Transverse colon (tissue), 4 donors: ENCODE measurements at regions not wholly inside any gene's neighbourhood (a gene's known extent, or its start where the extent isn't known, plus 50 kb on each side); places are given as distances from the start of the nearest gene placed in this dataset.

Experiments used
- DNase-seq: peaks from one replicate; pipeline ENCODE4 v3.0.0-alpha.2; 2019
- H3K27ac ChIP-seq, 4 donors: fragments of 200-600 bp; sonication (generic); 2 replicates each; pipeline ENCODE4 v1.5.1; 2016 to 2018; ENCODE audit warnings: inconsistent platforms in 4 of 4
- H3K27me3 ChIP-seq: fragments of 200-600 bp; sonication (generic); 2 replicates; pipeline ENCODE4 v1.5.1; 2017; ENCODE audit warnings: inconsistent platforms
- H3K36me3 ChIP-seq, 4 donors: fragments of 200-600 bp; sonication (generic); 2 replicates each; pipeline ENCODE4 v1.5.1; 2017 to 2019; ENCODE audit warnings: inconsistent platforms in 4 of 4
- H3K4me1 ChIP-seq, 4 donors: fragments of 200-600 bp; sonication (generic); 2 replicates each; pipeline ENCODE4 v1.5.1; 2017 to 2020; ENCODE audit warnings: inconsistent platforms in 4 of 4
- H3K4me3 ChIP-seq, 4 donors: fragments of 200-600 bp; sonication (generic); 1 replicate in 1 of 4; 2 replicates in 3 of 4; pipeline versions ENCODE4 v1.5.1 to v1.6.1; 2017 to 2019; ENCODE audit warnings: inconsistent platforms in 4 of 4
- H3K9me3 ChIP-seq, 2 donors: fragments of 200-600 bp; sonication (generic); 2 replicates each; pipeline ENCODE4 v1.5.1; 2017 to 2019; ENCODE audit warnings: inconsistent platforms in 2 of 2
- CTCF ChIP-seq, 5 experiments: fragments of 200-600 bp in 3 of 5; fragments of 450-650 bp in 2 of 5; sonication (generic) in 3 of 5; IDR thresholded peaks; 1 replicate in 2 of 5; 2 replicates in 3 of 5; pipeline ENCODE4 v1.5.1; 2016 to 2017; ENCODE audit warnings: antibody characterized with exemption in 5 of 5, inconsistent platforms in 3 of 5, mild to moderate bottlenecking in 2 of 5, moderate library complexity in 1 of 5
- EP300 ChIP-seq: sonication (generic); formaldehyde crosslinking; IDR thresholded peaks from one replicate; pipeline ENCODE4 v1.6.1; 2017; ENCODE audit warnings: antibody characterized with exemption, low read depth
- POLR2A ChIP-seq: fragments of 450-650 bp; IDR thresholded peaks from one replicate; pipeline ENCODE4 v1.6.1; 2016; ENCODE audit warnings: antibody characterized with exemption, mild to moderate bottlenecking, moderate library complexity
- POLR2AphosphoS5 ChIP-seq, 3 donors: sonication (generic); formaldehyde crosslinking; IDR thresholded peaks; one replicate each; pipeline ENCODE4 v1.6.1; 2016; ENCODE audit warnings: antibody characterized with exemption in 3 of 3
- WGBS, 2 donors: methylation state at CpG; one replicate each; pipeline ENCODE4 v1.1.5; 2018; ENCODE audit warnings: low coverage in 1 of 2; 5-methylcytosine and 5-hydroxymethylcytosine counted together
- in situ Hi-C, 4 donors: fragments of 200-750 bp; cut with MboI; loops; one replicate each; pipeline versions ENCODE4 v1.15.0 to v1.15.1; 2017; ENCODE audit warnings: low sequenced_read_pairs in 3 of 4, low pct_ligation_motif_present in 1 of 4, low pct_unique_long_range_greater_than_20kb in 1 of 4
- intact Hi-C: fragments of 100-400 bp; cut with DNase I; formaldehyde crosslinking; loops from one replicate; pipeline ENCODE4 v1.15.1; 2023; ENCODE audit warnings: low total_unique reads

GRCh38 chr2:33763671-33764310 lies 164.7 kb upstream of the FAM98A start:
- in situ Hi-C loops = no loop called here

DNA sequence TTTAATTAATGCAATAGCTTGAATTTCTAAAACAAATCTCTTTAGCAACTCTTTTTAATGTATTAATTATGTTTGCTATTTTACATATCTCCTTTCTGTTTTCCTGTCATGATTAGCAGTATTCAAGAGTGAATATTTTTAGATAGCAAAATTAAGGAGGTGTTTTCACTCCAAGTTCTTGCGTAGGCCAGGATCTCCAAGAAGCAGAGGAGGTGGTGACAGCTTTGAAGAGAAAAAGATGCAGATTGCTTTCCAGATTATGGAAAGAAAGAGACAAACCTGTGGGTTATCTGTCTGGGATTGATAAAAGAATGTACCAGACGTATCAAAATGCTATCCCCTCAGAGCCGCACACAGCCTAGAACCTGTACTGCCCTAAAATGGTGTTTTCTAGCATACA lies 163.5 kb upstream of the FAM98A start:
- Histone ChIP-seq H3K4me3 (no peak overlapping the region), H3K27me3 (no peaks in the 10 kb centered on the region), H3K36me3 (no peaks in the 10 kb centered on the region), H3K4me1 (no peaks in the 10 kb centered on the region), H3K9me3 (no peaks in the 10 kb centered on the region), H3K27ac (no peak overlapping the region)
- TF ChIP-seq EP300 = no peak
- TF ChIP-seq POLR2AphosphoS5 (IDR thresholded peaks at IDR 0.05) = no peak
- no peak for TF ChIP-seq CTCF (IDR thresholded peaks at IDR 0.05)
- TF ChIP-seq POLR2A = no peak
- in situ Hi-C loops (no loop called here), intact Hi-C loops (no loop called here)
- DNase-seq = no peak
- 86 to 89% methylated on average over 3 of the region's 3 CpGs for WGBS, 2 donors

More at GRCh38 chr2:33763671-33764310, 164.7 kb upstream of the FAM98A start:
- Histone ChIP-seq H3K27ac (no peak overlapping the region), H3K4me1 (no peaks in the 10 kb centered on the region), H3K36me3 (no peaks in the 10 kb centered on the region), H3K9me3 (no peaks in the 10 kb centered on the region), H3K27me3 (no peaks in the 10 kb centered on the region), H3K4me3 (no peak overlapping the region)
- TF ChIP-seq POLR2AphosphoS5 (IDR thresholded peaks at IDR 0.05) (no peak), EP300 (no peak), CTCF (IDR thresholded peaks at IDR 0.05) (no peak)
- WGBS, 2 donors = 74 to 76% methylated on average over 5 to 6 of the region's 6 CpGs
- no peak for DNase-seq
- intact Hi-C loops = no loop called here

DNA sequence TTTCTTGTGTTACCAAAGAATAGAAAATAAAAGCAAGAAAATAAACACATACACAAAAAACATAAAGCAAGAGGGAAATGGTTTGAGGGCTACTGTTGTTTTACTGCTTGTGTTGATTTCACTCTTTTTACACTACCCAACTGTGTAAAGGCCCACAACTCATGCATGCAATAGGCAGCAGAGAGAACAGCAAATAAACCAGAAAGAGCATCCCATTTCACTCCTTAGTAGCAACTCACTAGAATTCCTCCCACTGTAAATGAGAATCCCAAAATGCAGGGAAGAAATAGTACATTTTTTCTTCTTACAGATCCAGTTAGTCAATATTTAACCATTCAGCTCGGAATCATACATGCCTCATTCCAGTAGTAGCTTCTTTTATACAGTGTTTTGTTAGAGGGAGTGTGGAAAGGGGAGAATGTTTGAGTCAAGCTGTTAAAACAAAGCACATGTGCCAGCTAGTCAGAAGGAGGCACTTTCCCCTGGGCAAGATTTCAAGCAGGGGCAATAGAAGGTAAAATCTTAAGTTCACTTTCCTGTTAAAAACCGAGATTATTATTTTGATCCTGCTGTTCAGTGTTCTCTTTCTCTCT lies 147.2 kb upstream of the FAM98A start:
- no peaks in the 10 kb centered on the region for H3K27me3 ChIP-seq
- H3K4me1 ChIP-seq = no peaks in the 10 kb centered on the region
- intact Hi-C loops (no loop called here), in situ Hi-C loops (no loop called here)
- no peak overlapping the region for H3K27ac ChIP-seq
- DNase-seq = no peak
- TF ChIP-seq POLR2AphosphoS5 (IDR thresholded peaks at IDR 0.05) (no peak), CTCF (IDR thresholded peaks at IDR 0.05) (no peak), POLR2A (no peak), EP300 (no peak)
- H3K36me3 ChIP-seq = no peaks in the 10 kb centered on the region
- H3K9me3 ChIP-seq = no peaks in the 10 kb centered on the region
- H3K4me3 ChIP-seq = no peak overlapping the region
- 31 to 43% methylated on average over 2 of the region's 2 CpGs for WGBS, 2 donors

DNA sequence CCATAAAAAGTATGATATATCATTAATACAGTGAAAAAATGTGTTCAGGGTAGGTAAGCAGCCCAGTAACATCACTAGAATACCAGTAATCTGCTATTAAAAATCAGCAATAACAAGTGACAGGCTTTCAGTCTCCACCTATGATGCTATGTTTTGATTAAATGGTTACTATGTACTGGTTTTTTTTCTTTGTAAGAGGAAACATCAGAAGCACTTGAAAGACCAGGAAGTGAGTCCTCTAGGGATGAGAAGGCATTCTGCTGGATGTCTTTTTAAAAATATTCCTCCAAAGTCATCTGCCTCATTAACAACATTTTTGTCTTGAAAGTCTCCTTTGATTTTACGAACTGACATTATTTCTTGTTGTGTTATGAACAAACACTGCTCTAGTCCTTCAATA lies 136.0 kb upstream of the FAM98A start:
- Histone ChIP-seq H3K27ac (no peak overlapping the region), H3K4me1 (no peaks in the 10 kb centered on the region), H3K36me3 (no peaks in the 10 kb centered on the region), H3K27me3 (no peaks in the 10 kb centered on the region), H3K9me3 (no peaks in the 10 kb centered on the region), H3K4me3 (no peak overlapping the region)
- in situ Hi-C loops (no loop called here), intact Hi-C loops (no loop called here)
- no peak for DNase-seq
- TF ChIP-seq POLR2AphosphoS5 (IDR thresholded peaks at IDR 0.05) = no peak
- TF ChIP-seq POLR2A = no peak
- TF ChIP-seq CTCF (IDR thresholded peaks at IDR 0.05) = no peak
- no peak for TF ChIP-seq EP300
- WGBS, 2 donors = 60 to 65% methylated on average over 1 of the region's 1 CpG
